ENCODE measurements at regions not wholly inside any gene's neighbourhood (a gene's known extent, or its start where the extent isn't known, plus 50 kb on each side); places are given as distances from the start of the nearest gene placed in this dataset.

GRCh38 chr10:129400426-129400825 is 66.6 kb upstream of the MGMT start:
- no peak for DNase-seq

- DNase-seq: no peak
These were observed 64.6 kb upstream of the MGMT start for GRCh38 chr10:129402459-129402858.

GRCh38 chr10:129404091-129404490 is 63.0 kb upstream of the MGMT start:
- no peak for DNase-seq

GRCh38 chr10:129405389-129405788 is 61.7 kb upstream of the MGMT start:
- DNase-seq: no peak

- no peak for DNase-seq
These were observed 56.2 kb upstream of the MGMT start for GRCh38 chr10:129410688-129411392.

- DNase-seq: no peak
These were observed 55.7 kb upstream of the MGMT start for GRCh38 chr10:129411393-129411705.

GRCh38 chr10:129411772-129412171 is 55.3 kb upstream of the MGMT start:
- no peak for DNase-seq

GRCh38 chr10:129413024-129413423 is 54.0 kb upstream of the MGMT start:
- DNase-seq: no peak

- DNase-seq: no peak
These were observed 51.6 kb upstream of the MGMT start for GRCh38 chr10:129415215-129416140.

GRCh38 chr10:129416155-129416554 is 50.9 kb upstream of the MGMT start:
- no peak for DNase-seq

GRCh38 chr10:129416956-129417765 is 49.9 kb upstream of the MGMT start:
- no peak for DNase-seq
